ENCODE measurements at regions not wholly inside any gene's neighbourhood (a gene's known extent, or its start where the extent isn't known, plus 50 kb on each side); places are given as distances from the start of the nearest gene placed in this dataset.

- TF ChIP-seq CTCF (IDR thresholded peaks at IDR 0.05; ENCODE audit: low read depth, low read length): no peak
- H3K27ac ChIP-seq: no peak overlapping the region
- H3K27me3 ChIP-seq (ENCODE audit: insufficient read depth, low read depth, severe bottlenecking): no peaks in the 10 kb centered on the region
- H3K4me3 ChIP-seq (ENCODE audit: low read depth, low read length): no peak overlapping the region
- H3K36me3 ChIP-seq: no peaks in the 10 kb centered on the region
- no peak for DNase-seq
- no peaks in the 10 kb centered on the region for H3K9me3 ChIP-seq (ENCODE audit: severe bottlenecking)
Measured at GRCh38 chr6:67897998-67898607, 737.0 kb upstream of the ADGRB3 start.

GRCh38 chr6:67896476-67896875 is 738.6 kb upstream of the ADGRB3 start:
- no peaks in the 10 kb centered on the region for H3K27me3 ChIP-seq (ENCODE audit: insufficient read depth, low read depth, severe bottlenecking)
- DNase-seq: no peak
- TF ChIP-seq CTCF (IDR thresholded peaks at IDR 0.05; ENCODE audit: low read depth, low read length): no peak
- no peak overlapping the region for H3K4me3 ChIP-seq (ENCODE audit: low read depth, low read length)
- H3K9me3 ChIP-seq (ENCODE audit: severe bottlenecking): no peaks in the 10 kb centered on the region
- no peak overlapping the region for H3K27ac ChIP-seq
- H3K36me3 ChIP-seq: no peaks in the 10 kb centered on the region

GRCh38 chr6:67889682-67889995 is 745.4 kb upstream of the ADGRB3 start:
- TF ChIP-seq CTCF (IDR thresholded peaks at IDR 0.05; ENCODE audit: low read depth, low read length): no peak
- no peak overlapping the region for H3K27ac ChIP-seq
- no peak overlapping the region for H3K4me3 ChIP-seq (ENCODE audit: low read depth, low read length)
- no peaks in the 10 kb centered on the region for H3K9me3 ChIP-seq (ENCODE audit: severe bottlenecking)
- H3K27me3 ChIP-seq (ENCODE audit: insufficient read depth, low read depth, severe bottlenecking): no peaks in the 10 kb centered on the region
- H3K36me3 ChIP-seq: no peaks in the 10 kb centered on the region
- DNase-seq: no peak

GRCh38 chr6:67888886-67889681 is 746.0 kb upstream of the ADGRB3 start:
- no peaks in the 10 kb centered on the region for H3K36me3 ChIP-seq
- no peak overlapping the region for H3K4me3 ChIP-seq (ENCODE audit: low read depth, low read length)
- no peak for TF ChIP-seq CTCF (IDR thresholded peaks at IDR 0.05; ENCODE audit: low read depth, low read length)
- H3K27ac ChIP-seq: no peak overlapping the region
- no peak for DNase-seq
- H3K9me3 ChIP-seq (ENCODE audit: severe bottlenecking): no peaks in the 10 kb centered on the region
- H3K27me3 ChIP-seq (ENCODE audit: insufficient read depth, low read depth, severe bottlenecking): no peaks in the 10 kb centered on the region

GRCh38 chr6:67888546-67888885 is 746.6 kb upstream of the ADGRB3 start:
- Histone ChIP-seq H3K9me3 (ENCODE audit: severe bottlenecking) (no peaks in the 10 kb centered on the region), H3K27ac (no peak overlapping the region), H3K4me3 (ENCODE audit: low read depth, low read length) (no peak overlapping the region), H3K36me3 (no peaks in the 10 kb centered on the region), H3K27me3 (ENCODE audit: insufficient read depth, low read depth, severe bottlenecking) (no peaks in the 10 kb centered on the region)
- TF ChIP-seq CTCF (IDR thresholded peaks at IDR 0.05; ENCODE audit: low read depth, low read length): no peak
- no peak for DNase-seq
